K562 (cell line): ENCODE measurements at regions not wholly inside any gene's neighbourhood (a gene's known extent, or its start where the extent isn't known, plus 50 kb on each side); places are given as distances from the start of the nearest gene placed in this dataset.

Experiments used
- ATAC-seq: fragments of 200-7000 bp; cut with Tn5 transposase; 3 replicates; pipeline ENCODE4 v1.9.1; 2020; ENCODE audit warnings: moderate library complexity
- BruUV-seq: library from RNA; stranded (reverse); fragments of 400-500 nt; replicated peaks from 2 replicates; lab custom pipeline; 2021; lab: Mats Ljungman, UMichigan
- CTCF ChIA-PET: fragments of 300-600 bp; formaldehyde crosslinking; extraction: SDS; loops from one replicate; lab custom pipeline; 2021; ENCODE audit warnings: low intra/inter-chr PET ratio; lab: Yijun Ruan, JAX
- POLR2A ChIA-PET: fragments of 300-600, 350-650 bp; sonication (Branson Sonifier 250); formaldehyde crosslinking; extraction: SDS; loops from one replicate; lab custom pipeline; 2021; ENCODE audit warnings: antibody characterized with exemption, inconsistent platforms; lab: Yijun Ruan, JAX
- DNase-seq, 4 experiments: peaks; one replicate each; pipeline versions ENCODE4 v3.0.0 to v3.0.0-alpha.2; 2011 to 2018; ENCODE audit warnings: low spot score in 3 of 4, mixed read lengths in 3 of 4; ENCODE audit errors: extremely low read depth in 1 of 4
- FAIRE-seq: peaks from 2 replicates; lab custom pipeline; 2011; peaks lifted over from hg19 to GRCh38; lab: Jason Lieb, UNC
- H2AFZ ChIP-seq: 2 replicates; pipeline ENCODE4 v1.6.0; 2011; ENCODE audit warnings: low read depth, low read length, control low read depth, inconsistent platforms
- H3K27ac ChIP-seq: fragments of 200-600 bp; 3 replicates; pipeline ENCODE4 v1.8.0; 2011; ENCODE audit warnings: low read depth, mild to moderate bottlenecking, control low read depth, inconsistent platforms, low read length, moderate library complexity, mixed read lengths; ENCODE audit errors: extremely low read depth
- H3K27me3 ChIP-seq, 2 experiments: fragments of 300-600 bp in 1 of 2; 2 replicates in 1 of 2; 3 replicates in 1 of 2; pipeline versions ENCODE4 v1.6.0 to v1.8.0; 2011; ENCODE audit warnings: inconsistent platforms in 2 of 2, low read length in 2 of 2, mild to moderate bottlenecking in 1 of 2, mixed read lengths in 1 of 2, moderate library complexity in 1 of 2; ENCODE audit not compliant: control insufficient read depth in 2 of 2, insufficient read depth in 2 of 2
- H3K36me3 ChIP-seq: fragments of 300-600 bp; 3 replicates; pipeline ENCODE4 v1.8.0; 2011; ENCODE audit warnings: mild to moderate bottlenecking, low read length, inconsistent platforms; ENCODE audit not compliant: control insufficient read depth, insufficient read depth
- H3K4me1 ChIP-seq, 2 experiments: fragments of 200-600 bp in 1 of 2; replicated peaks in 1 of 2; 2 replicates in 1 of 2; 3 replicates in 1 of 2; pipeline versions ENCODE4 v1.5.1 to v1.8.0; 2011; ENCODE audit warnings: inconsistent platforms in 2 of 2, low read length in 2 of 2, mild to moderate bottlenecking in 1 of 2, mixed read lengths in 1 of 2, moderate library complexity in 1 of 2; ENCODE audit not compliant: control insufficient read depth in 2 of 2, insufficient read depth in 2 of 2
- H3K4me2 ChIP-seq: 2 replicates; pipeline ENCODE4 v1.6.1; 2011; ENCODE audit warnings: low read length, control low read depth, inconsistent platforms, mixed read lengths; ENCODE audit not compliant: insufficient read depth
- H3K4me3 ChIP-seq: fragments of 200-600 bp; sonication (generic), shearing (Covaris generic); 2 replicates; pipeline ENCODE4 v1.5.1; 2016; ENCODE audit warnings: control low read depth, inconsistent platforms
- H3K79me2 ChIP-seq: fragments of 200-600 bp; 3 replicates; pipeline ENCODE4 v1.8.0; 2011; ENCODE audit warnings: low read length, inconsistent platforms; ENCODE audit not compliant: control insufficient read depth, insufficient read depth
- H3K9ac ChIP-seq, 2 experiments: 2 replicates each; pipeline versions ENCODE4 v1.6.0 to v1.6.1; 2011; ENCODE audit warnings: low read depth in 2 of 2, low read length in 2 of 2, control low read depth in 1 of 2, inconsistent platforms in 1 of 2, mild to moderate bottlenecking in 1 of 2, mixed read lengths in 1 of 2; ENCODE audit not compliant: insufficient read depth in 1 of 2
- H3K9me1 ChIP-seq: one replicate; pipeline ENCODE4 v1.6.0; 2011; ENCODE audit warnings: inconsistent platforms, mild to moderate bottlenecking, low read length, moderate library complexity; ENCODE audit not compliant: control insufficient read depth, insufficient read depth
- H3K9me3 ChIP-seq: replicated peaks from 2 replicates; pipeline ENCODE4 v1.5.1; 2011; ENCODE audit warnings: low read depth, low read length, inconsistent platforms; ENCODE audit not compliant: control insufficient read depth, insufficient read depth
- H4K20me1 ChIP-seq: replicated peaks from 2 replicates; pipeline ENCODE4 v1.6.1; 2011; ENCODE audit warnings: low read length, inconsistent platforms, mixed read lengths; ENCODE audit not compliant: control insufficient read depth, insufficient read depth
- GATAD2B ChIP-seq: fragments of 450-650 bp; IDR thresholded peaks from 2 replicates; pipeline ENCODE4 v1.6.1; 2017; ENCODE audit warnings: mild to moderate bottlenecking, borderline replicate concordance
- HMBOX1 ChIP-seq: sonication (generic); IDR thresholded peaks from 2 replicates; pipeline ENCODE4 v1.6.1; 2016
- KLF10 ChIP-seq: fragments of 250-450 bp; sonication (Bioruptor Pico); IDR thresholded peaks from 2 replicates; pipeline ENCODE4 v1.6.1; 2021; ENCODE audit warnings: matching md5 sums
- NEUROD1 ChIP-seq: fragments of 150-350 bp; IDR thresholded peaks from 2 replicates; pipeline ENCODE4 v1.6.1; 2014; ENCODE audit warnings: borderline replicate concordance, low read length, low read depth; ENCODE audit not compliant: partially characterized antibody
- PPARD ChIP-seq: fragments of 250-450 bp; sonication (Bioruptor Pico); IDR thresholded peaks from 2 replicates; pipeline ENCODE4 v1.8.0; 2022; ENCODE audit warnings: inconsistent platforms, mild to moderate bottlenecking, moderate library complexity
- RBM39 ChIP-seq: fragments of 200-400 bp; formaldehyde crosslinking; optimal IDR thresholded peaks from 2 replicates; pipeline ENCODE3; 2018; ENCODE audit warnings: low read depth, low read length
- RFX7 ChIP-seq: fragments of 250-450 bp; sonication (Bioruptor Pico); IDR thresholded peaks from 2 replicates; pipeline ENCODE4 v1.5.1; 2021; ENCODE audit warnings: mild to moderate bottlenecking
- SMARCB1 ChIP-seq: IDR thresholded peaks from 2 replicates; pipeline ENCODE4 v1.6.1; 2011; ENCODE audit warnings: improper control_type of control experiment, low read depth; ENCODE audit not compliant: insufficient read length
- SRSF1 ChIP-seq: fragments of 200-400 bp; formaldehyde crosslinking; IDR thresholded peaks from 2 replicates; pipeline ENCODE4 v1.6.1; 2017; ENCODE audit warnings: mild to moderate bottlenecking, low read depth, low read length, moderate library complexity
- ZBTB34 ChIP-seq: fragments of 250-450 bp; sonication (Bioruptor Pico); IDR thresholded peaks from 2 replicates; pipeline ENCODE4 v1.8.0; 2021; ENCODE audit warnings: mild to moderate bottlenecking, moderate library complexity
- ZNF23 ChIP-seq: fragments of 250-450 bp; sonication (Bioruptor Pico); IDR thresholded peaks from 2 replicates; pipeline ENCODE4 v1.4.0; 2020; ENCODE audit warnings: mild to moderate bottlenecking
- ZNF644 ChIP-seq: fragments of 200-800 bp; sonication (Bioruptor generic); IDR thresholded peaks from 2 replicates; pipeline ENCODE4 v1.6.1; 2016; ENCODE audit warnings: low read depth, missing genetic modification characterization, missing compliant biosample characterization
- WGBS: fragments of 100-300 bp; shearing (Covaris generic); methylation state at CpG from one replicate; pipeline ENCODE4 v1.1.6; 2016; ENCODE audit warnings: low coverage, mixed read lengths; ENCODE audit not compliant: insufficient coverage; ENCODE audit errors: missing lambda C conversion rate; 5-methylcytosine and 5-hydroxymethylcytosine counted together
- in situ Hi-C: fragments of 300-500 bp; cut with MboI; formaldehyde crosslinking; loops from 4 replicates; pipeline ENCODE4 v1.15.0; 2018; ENCODE audit warnings: inconsistent platforms, mixed read lengths
- intact Hi-C: fragments of 100-400 bp; cut with micrococcal nuclease; formaldehyde crosslinking; loops from 2 replicates; pipeline ENCODE4 v1.14.2; 2022
- TF ChIP-seq, protein P1 (sequence below): fragments of 450-650 bp; IDR thresholded peaks from 2 replicates; pipeline ENCODE4 v1.7.1; 2018; ENCODE audit warnings: mild to moderate bottlenecking, low read depth; ENCODE audit not compliant: partially characterized antibody
- TF ChIP-seq, protein P2 (sequence below): sonication (generic); formaldehyde crosslinking; IDR thresholded peaks from 2 replicates; pipeline ENCODE4 v1.8.1; 2023; ENCODE audit warnings: missing genetic modification reagents, mild to moderate bottlenecking, borderline replicate concordance

GRCh38 chr6:77131426-77131825 lies 331.9 kb downstream of the HTR1B start:
- H3K9me3 ChIP-seq: no peaks in the 10 kb centered on the region
- no peaks in the 10 kb centered on the region for H3K27me3 ChIP-seq
- DNase-seq (no peak), ATAC-seq (no peak), FAIRE-seq (no peak)
- POLR2A ChIA-PET: no interaction called here
- BruUV-seq: no TSS peak
- H2AFZ ChIP-seq: no peak overlapping the region
- no peak overlapping the region for H3K4me2 ChIP-seq
- H4K20me1 ChIP-seq: no peaks in the 10 kb centered on the region
- H3K36me3 ChIP-seq: no peaks in the 10 kb centered on the region
- H3K9me1 ChIP-seq: no peaks in the 10 kb centered on the region
- H3K4me3 ChIP-seq: no peak overlapping the region
- intact Hi-C loops (no loop called here), in situ Hi-C loops (no loop called here)
- CTCF ChIA-PET: no interaction called here
- H3K27ac ChIP-seq: no peak overlapping the region
- H3K9ac ChIP-seq: no peak overlapping the region
- TF ChIP-seq SMARCB1 (no peak), ZNF644 (no peak), RFX7 (CRISPR knock-in tag) (no peak), HMBOX1 (no peak), ZBTB34 (CRISPR knock-in tag) (no peak), KLF10 (CRISPR knock-in tag) (no peak), GATAD2B (no peak), ZNF23 (no peak), RBM39 (no peak), PPARD (CRISPR knock-in tag) (no peak), NEUROD1 (no peak), SRSF1 (no peak)
- TF ChIP-seq, protein P1, sequence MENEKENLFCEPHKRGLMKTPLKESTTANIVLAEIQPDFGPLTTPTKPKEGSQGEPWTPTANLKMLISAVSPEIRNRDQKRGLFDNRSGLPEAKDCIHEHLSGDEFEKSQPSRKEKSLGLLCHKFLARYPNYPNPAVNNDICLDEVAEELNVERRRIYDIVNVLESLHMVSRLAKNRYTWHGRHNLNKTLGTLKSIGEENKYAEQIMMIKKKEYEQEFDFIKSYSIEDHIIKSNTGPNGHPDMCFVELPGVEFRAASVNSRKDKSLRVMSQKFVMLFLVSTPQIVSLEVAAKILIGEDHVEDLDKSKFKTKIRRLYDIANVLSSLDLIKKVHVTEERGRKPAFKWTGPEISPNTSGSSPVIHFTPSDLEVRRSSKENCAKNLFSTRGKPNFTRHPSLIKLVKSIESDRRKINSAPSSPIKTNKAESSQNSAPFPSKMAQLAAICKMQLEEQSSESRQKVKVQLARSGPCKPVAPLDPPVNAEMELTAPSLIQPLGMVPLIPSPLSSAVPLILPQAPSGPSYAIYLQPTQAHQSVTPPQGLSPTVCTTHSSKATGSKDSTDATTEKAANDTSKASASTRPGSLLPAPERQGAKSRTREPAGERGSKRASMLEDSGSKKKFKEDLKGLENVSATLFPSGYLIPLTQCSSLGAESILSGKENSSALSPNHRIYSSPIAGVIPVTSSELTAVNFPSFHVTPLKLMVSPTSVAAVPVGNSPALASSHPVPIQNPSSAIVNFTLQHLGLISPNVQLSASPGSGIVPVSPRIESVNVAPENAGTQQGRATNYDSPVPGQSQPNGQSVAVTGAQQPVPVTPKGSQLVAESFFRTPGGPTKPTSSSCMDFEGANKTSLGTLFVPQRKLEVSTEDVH: no peak
- TF ChIP-seq, protein P2, sequence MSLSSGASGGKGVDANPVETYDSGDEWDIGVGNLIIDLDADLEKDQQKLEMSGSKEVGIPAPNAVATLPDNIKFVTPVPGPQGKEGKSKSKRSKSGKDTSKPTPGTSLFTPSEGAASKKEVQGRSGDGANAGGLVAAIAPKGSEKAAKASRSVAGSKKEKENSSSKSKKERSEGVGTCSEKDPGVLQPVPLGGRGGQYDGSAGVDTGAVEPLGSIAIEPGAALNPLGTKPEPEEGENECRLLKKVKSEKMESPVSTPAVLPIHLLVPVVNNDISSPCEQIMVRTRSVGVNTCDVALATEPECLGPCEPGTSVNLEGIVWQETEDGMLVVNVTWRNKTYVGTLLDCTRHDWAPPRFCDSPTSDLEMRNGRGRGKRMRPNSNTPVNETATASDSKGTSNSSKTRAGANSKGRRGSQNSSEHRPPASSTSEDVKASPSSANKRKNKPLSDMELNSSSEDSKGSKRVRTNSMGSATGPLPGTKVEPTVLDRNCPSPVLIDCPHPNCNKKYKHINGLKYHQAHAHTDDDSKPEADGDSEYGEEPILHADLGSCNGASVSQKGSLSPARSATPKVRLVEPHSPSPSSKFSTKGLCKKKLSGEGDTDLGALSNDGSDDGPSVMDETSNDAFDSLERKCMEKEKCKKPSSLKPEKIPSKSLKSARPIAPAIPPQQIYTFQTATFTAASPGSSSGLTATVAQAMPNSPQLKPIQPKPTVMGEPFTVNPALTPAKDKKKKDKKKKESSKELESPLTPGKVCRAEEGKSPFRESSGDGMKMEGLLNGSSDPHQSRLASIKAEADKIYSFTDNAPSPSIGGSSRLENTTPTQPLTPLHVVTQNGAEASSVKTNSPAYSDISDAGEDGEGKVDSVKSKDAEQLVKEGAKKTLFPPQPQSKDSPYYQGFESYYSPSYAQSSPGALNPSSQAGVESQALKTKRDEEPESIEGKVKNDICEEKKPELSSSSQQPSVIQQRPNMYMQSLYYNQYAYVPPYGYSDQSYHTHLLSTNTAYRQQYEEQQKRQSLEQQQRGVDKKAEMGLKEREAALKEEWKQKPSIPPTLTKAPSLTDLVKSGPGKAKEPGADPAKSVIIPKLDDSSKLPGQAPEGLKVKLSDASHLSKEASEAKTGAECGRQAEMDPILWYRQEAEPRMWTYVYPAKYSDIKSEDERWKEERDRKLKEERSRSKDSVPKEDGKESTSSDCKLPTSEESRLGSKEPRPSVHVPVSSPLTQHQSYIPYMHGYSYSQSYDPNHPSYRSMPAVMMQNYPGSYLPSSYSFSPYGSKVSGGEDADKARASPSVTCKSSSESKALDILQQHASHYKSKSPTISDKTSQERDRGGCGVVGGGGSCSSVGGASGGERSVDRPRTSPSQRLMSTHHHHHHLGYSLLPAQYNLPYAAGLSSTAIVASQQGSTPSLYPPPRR (CRISPR knock-in tag): no peak
- WGBS: 0% methylated on average over 4 of the region's 4 CpGs
- H3K4me1 ChIP-seq: no peaks in the 10 kb centered on the region
- H3K79me2 ChIP-seq: no peaks in the 10 kb centered on the region
